ENCODE measurements at regions not wholly inside any gene's neighbourhood (a gene's known extent, or its start where the extent isn't known, plus 50 kb on each side); places are given as distances from the start of the nearest gene placed in this dataset.

GRCh38 chr22:47773635-47774034 lies 1011.2 kb downstream of the TBC1D22A start:
- no peak for TF ChIP-seq CTCF (IDR thresholded peaks at IDR 0.05)
- TF ChIP-seq POLR2A (IDR thresholded peaks at IDR 0.05), result no peak

All from adrenal gland (tissue), 5 donors.